Erythroblast (primary cell): ENCODE measurements at regions not wholly inside any gene's neighbourhood (a gene's known extent, or its start where the extent isn't known, plus 50 kb on each side); places are given as distances from the start of the nearest gene placed in this dataset.

Experiments used
- GATA1 ChIP-seq: IDR thresholded peaks from 2 replicates; pipeline ENCODE4 v1.6.1; 2011; ENCODE audit warnings: low read depth, mild to moderate bottlenecking, control low read depth, low read length, moderate library complexity
- POLR2A ChIP-seq: IDR thresholded peaks from 2 replicates; pipeline ENCODE4 v1.6.1; 2011; ENCODE audit warnings: mild to moderate bottlenecking, low read length

- TF ChIP-seq POLR2A = no peak
- no peak for TF ChIP-seq GATA1
Observed at GRCh38 chr3:188085584-188086560, 68.1 kb upstream of the LPP start.
